Common myeloid progenitor, CD34-positive (primary cell): ENCODE measurements at regions not wholly inside any gene's neighbourhood (a gene's known extent, or its start where the extent isn't known, plus 50 kb on each side); places are given as distances from the start of the nearest gene placed in this dataset.

ENCODE experiments used
- CTCF ChIA-PET: fragments of 350-600 bp; sonication (Branson Sonifier 250); formaldehyde crosslinking; loops from one replicate; lab custom pipeline; 2021; ENCODE audit warnings: antibody characterized with exemption; lab: Charles Lee
- POLR2A ChIA-PET: fragments of 350-600 bp; sonication (Branson Sonifier 250); formaldehyde crosslinking; loops from one replicate; lab custom pipeline; 2021; ENCODE audit warnings: antibody characterized with exemption; lab: Charles Lee
- DNase-seq, 3 donors: peaks; one replicate each; pipeline versions ENCODE4 v3.0.0 to v3.0.0-alpha.2; 2013
- H3K27ac ChIP-seq, 2 experiments: 1 replicate in 1 of 2; 2 replicates in 1 of 2; pipeline ENCODE4 v1.7.0; 2013; ENCODE audit warnings: inconsistent platforms in 2 of 2, low read length in 2 of 2, mild to moderate bottlenecking in 2 of 2, low read depth in 1 of 2, moderate library complexity in 1 of 2; ENCODE audit not compliant: severe bottlenecking in 2 of 2, insufficient read depth in 1 of 2, poor library complexity in 1 of 2
- H3K27me3 ChIP-seq, 5 experiments: replicated peaks in 2 of 5; 1 replicate in 3 of 5; 2 replicates in 2 of 5; pipeline versions ENCODE4 v1.6.1 to v1.7.0; 2013; ENCODE audit warnings: low read length in 4 of 5, mild to moderate bottlenecking in 2 of 5, moderate library complexity in 2 of 5, inconsistent platforms in 1 of 5; ENCODE audit not compliant: insufficient read depth in 5 of 5, control insufficient read depth in 4 of 5
- H3K36me3 ChIP-seq, 4 experiments: 1 replicate in 2 of 4; 2 replicates in 2 of 4; pipeline versions ENCODE4 v1.6.1 to v1.7.0; 2013; ENCODE audit warnings: low read length in 3 of 4, control low read depth in 1 of 4, mild to moderate bottlenecking in 1 of 4; ENCODE audit not compliant: control insufficient read depth in 4 of 4, insufficient read depth in 4 of 4
- H3K4me1 ChIP-seq, 4 experiments: 1 replicate in 3 of 4; 2 replicates in 1 of 4; pipeline versions ENCODE4 v1.6.1 to v1.7.1; 2013; ENCODE audit warnings: low read length in 3 of 4, mild to moderate bottlenecking in 3 of 4, control low read depth in 1 of 4, inconsistent platforms in 1 of 4, moderate library complexity in 1 of 4; ENCODE audit not compliant: control insufficient read depth in 4 of 4, insufficient read depth in 4 of 4; ENCODE audit errors: control extremely low read depth in 1 of 4
- H3K4me3 ChIP-seq, 7 experiments: 1 replicate in 4 of 7; 2 replicates in 3 of 7; pipeline versions ENCODE4 v1.5.1 to v1.7.0; 2013; ENCODE audit warnings: mild to moderate bottlenecking in 7 of 7, low read length in 6 of 7, moderate library complexity in 6 of 7, inconsistent platforms in 2 of 7, low read depth in 2 of 7, control low read depth in 1 of 7; ENCODE audit not compliant: insufficient read depth in 4 of 7, control insufficient read depth in 1 of 7; ENCODE audit errors: extremely low read depth in 1 of 7
- H3K9me3 ChIP-seq, 5 experiments: 1 replicate in 4 of 5; 2 replicates in 1 of 5; pipeline versions ENCODE4 v1.6.1 to v1.7.1; 2013; ENCODE audit warnings: low read length in 4 of 5, mild to moderate bottlenecking in 2 of 5, inconsistent platforms in 1 of 5, low read depth in 1 of 5, moderate library complexity in 1 of 5; ENCODE audit not compliant: control insufficient read depth in 4 of 5, insufficient read depth in 2 of 5; ENCODE audit errors: control extremely low read depth in 1 of 5
- WGBS: methylation state at CpG from one replicate; pipeline ENCODE4 v1.1.5; 2013; ENCODE audit not compliant: insufficient coverage; 5-methylcytosine and 5-hydroxymethylcytosine counted together

- Histone ChIP-seq H3K4me1 (no peaks in the 10 kb centered on the region), H3K27me3 (no peaks in the 10 kb centered on the region), H3K36me3 (no peaks in the 10 kb centered on the region), H3K4me3 (no peak overlapping the region), H3K27ac (no peak overlapping the region), H3K9me3 (peaks cover 0 to 4% (median 0%) of the 10 kb centered on the region in 5 experiments)
- POLR2A ChIA-PET, result no interaction called here
- no peak for DNase-seq
- WGBS, result 96% methylated on average over 5 of the region's 8 CpGs
- CTCF ChIA-PET, result no interaction called here
Observed at GRCh38 chr5:84642324-84642723, 257.6 kb upstream of the EDIL3 start.

- Histone ChIP-seq H3K4me3 (no peak overlapping the region), H3K27me3 (no peaks in the 10 kb centered on the region), H3K4me1 (no peaks in the 10 kb centered on the region), H3K36me3 (no peaks in the 10 kb centered on the region), H3K27ac (no peak overlapping the region), H3K9me3 (peaks cover 0 to 2% (median 0%) of the 10 kb centered on the region in 5 experiments)
- WGBS, result 100% methylated on average over 1 of the region's 1 CpG
- CTCF ChIA-PET, result no interaction called here
- no peak for DNase-seq
- POLR2A ChIA-PET, result no interaction called here
Observed at GRCh38 chr5:84637662-84638375, 253.1 kb upstream of the EDIL3 start.

GRCh38 chr5:84635235-84636055 is 250.8 kb upstream of the EDIL3 start:
- peaks cover 0 to 2% (median 0%) of the 10 kb centered on the region in 5 experiments for H3K9me3 ChIP-seq
- no peaks in the 10 kb centered on the region for H3K27me3 ChIP-seq
- H3K36me3 ChIP-seq, result no peaks in the 10 kb centered on the region
- H3K4me1 ChIP-seq, result no peaks in the 10 kb centered on the region
- no peak overlapping the region for H3K27ac ChIP-seq
- DNase-seq, result no peak
- no peak overlapping the region for H3K4me3 ChIP-seq
- CTCF ChIA-PET, result no interaction called here
- WGBS, result 97% methylated on average over 15 of the region's 22 CpGs
- POLR2A ChIA-PET, result no interaction called here

GRCh38 chr5:84634256-84634655 is 249.6 kb upstream of the EDIL3 start:
- Histone ChIP-seq H3K36me3 (no peaks in the 10 kb centered on the region), H3K4me3 (no peak overlapping the region), H3K4me1 (no peaks in the 10 kb centered on the region), H3K27ac (no peak overlapping the region), H3K27me3 (no peaks in the 10 kb centered on the region), H3K9me3 (peaks cover 0 to 2% (median 0%) of the 10 kb centered on the region in 5 experiments)
- ChIA-PET POLR2A (no interaction called here), CTCF (no interaction called here)
- no peak for DNase-seq
- WGBS, result 97% methylated on average over 10 of the region's 11 CpGs

GRCh38 chr5:84632418-84632817 is 247.7 kb upstream of the EDIL3 start:
- H3K27me3 ChIP-seq, result no peaks in the 10 kb centered on the region
- H3K4me1 ChIP-seq, result peaks cover 0 to 3% (median 0%) of the 10 kb centered on the region in 4 experiments
- H3K4me3 ChIP-seq, result no peak overlapping the region
- WGBS, result no CpG with 5 or more reads among the region's 3 CpGs
- H3K27ac ChIP-seq, result no peak overlapping the region
- no peaks in the 10 kb centered on the region for H3K36me3 ChIP-seq
- POLR2A ChIA-PET, result no interaction called here
- CTCF ChIA-PET, result interaction anchor here (0.6 kb wide), 1 partner anchor 173 kb away, joined by 3 read pairs; no protein-coding TSS in a partner anchor
- no peak for DNase-seq
- peaks cover 0 to 2% (median 0%) of the 10 kb centered on the region in 5 experiments for H3K9me3 ChIP-seq

- peaks cover 3 to 8% (median 6%) of the 10 kb centered on the region in 4 experiments for H3K4me1 ChIP-seq
- no peak for DNase-seq
- H3K9me3 ChIP-seq, result no peaks in the 10 kb centered on the region
- no peak overlapping the region for H3K4me3 ChIP-seq
- 100% methylated on average over 1 of the region's 2 CpGs for WGBS
- no peaks in the 10 kb centered on the region for H3K27me3 ChIP-seq
- H3K27ac ChIP-seq, result no peak overlapping the region
- no peaks in the 10 kb centered on the region for H3K36me3 ChIP-seq
- POLR2A ChIA-PET, result no interaction called here
- CTCF ChIA-PET, result no interaction called here
Observed at GRCh38 chr5:84628918-84629317, 244.2 kb upstream of the EDIL3 start.

- Histone ChIP-seq H3K4me1 (peaks cover 10 to 34% (median 20%) of the 10 kb centered on the region in 4 experiments), H3K27me3 (no peaks in the 10 kb centered on the region), H3K27ac (peak overlapping the region in 1 of 2 experiments; percentile 6), H3K36me3 (no peaks in the 10 kb centered on the region), H3K9me3 (no peaks in the 10 kb centered on the region), H3K4me3 (peak overlapping the region in 1 of 7 experiments; percentile 52)
- CTCF ChIA-PET, result no interaction called here
- POLR2A ChIA-PET, result no interaction called here
- peak; percentile 71 to 83 (median 76) for DNase-seq
- WGBS, result 0% methylated on average over 1 of the region's 2 CpGs
Observed at GRCh38 chr5:84623019-84623418, 238.3 kb upstream of the EDIL3 start.
